Stimulated activated CD8-positive, alpha-beta memory T cell treated with anti-CD3 and anti-CD28 coated beads, Interleukin-2, amount 100 ng/mL, for 1 hour (primary cell): ENCODE measurements at regions not wholly inside any gene's neighbourhood (a gene's known extent, or its start where the extent isn't known, plus 50 kb on each side); places are given as distances from the start of the nearest gene placed in this dataset.
"Not testable (repeated sequence)": the region's sequence is repeated elsewhere in the genome, so short reads cannot be mapped to it uniquely, and the experiment has no call there.

Source experiments
- DNase-seq, 2 donors: peaks; one replicate each; pipeline ENCODE4 v3.0.0-alpha.2; 2020; ENCODE audit warnings: low read depth in 2 of 2

DNA sequence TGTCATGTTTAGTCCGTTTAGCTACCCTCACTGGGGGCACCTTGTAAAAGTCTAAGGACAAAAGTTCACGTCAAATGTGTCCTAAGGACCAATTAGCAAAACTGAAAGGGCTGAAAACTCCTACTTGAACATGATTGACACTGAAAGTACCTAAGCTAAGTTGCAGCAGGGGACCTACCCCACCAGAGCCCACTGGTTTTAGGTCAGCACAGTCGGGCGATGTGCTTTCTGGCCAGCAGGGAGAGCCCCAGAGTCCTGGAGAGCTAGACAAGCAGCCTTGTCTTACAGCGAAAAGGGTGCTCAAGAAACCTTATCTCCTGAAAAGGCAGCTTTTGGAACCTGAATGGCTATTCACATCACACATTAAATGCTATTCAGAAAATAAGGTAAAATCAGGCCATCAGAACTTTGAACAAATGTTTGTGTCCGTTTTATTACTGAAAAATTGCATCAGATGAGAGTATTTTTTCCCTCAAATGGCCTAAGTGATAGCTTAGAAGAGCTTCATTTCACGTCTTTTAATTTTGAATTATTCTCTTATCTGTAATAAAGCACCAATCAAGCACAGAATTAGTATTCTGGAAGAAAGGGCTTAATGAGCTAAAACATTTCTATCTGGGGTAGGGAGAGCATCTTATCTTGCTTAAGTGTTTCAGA lies 52.2 kb upstream of the MKI67 start:
- DNase-seq, result peak in 1 of 2 donors; percentile 9

DNA sequence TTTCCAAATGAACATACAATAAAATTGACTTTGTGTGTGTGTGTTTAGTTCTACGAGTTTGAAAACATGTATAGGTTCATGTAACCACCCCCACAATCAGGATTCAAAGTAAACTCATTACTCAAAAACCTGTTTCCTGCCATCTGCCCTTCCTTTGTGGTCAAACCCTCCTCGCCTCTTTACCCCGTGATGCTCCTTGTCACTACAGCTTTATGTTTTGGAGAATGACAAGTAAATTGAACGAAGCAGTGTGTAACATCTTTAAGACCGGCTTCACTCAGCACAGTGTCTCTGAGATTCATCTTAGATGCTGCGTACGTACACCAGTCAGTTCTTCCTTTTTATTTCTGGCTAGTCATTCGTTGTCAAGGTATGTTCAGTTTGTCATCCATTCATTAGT lies 54.6 kb upstream of the MKI67 start:
- DNase-seq, result peak in 1 of 2 donors; percentile 4

DNA sequence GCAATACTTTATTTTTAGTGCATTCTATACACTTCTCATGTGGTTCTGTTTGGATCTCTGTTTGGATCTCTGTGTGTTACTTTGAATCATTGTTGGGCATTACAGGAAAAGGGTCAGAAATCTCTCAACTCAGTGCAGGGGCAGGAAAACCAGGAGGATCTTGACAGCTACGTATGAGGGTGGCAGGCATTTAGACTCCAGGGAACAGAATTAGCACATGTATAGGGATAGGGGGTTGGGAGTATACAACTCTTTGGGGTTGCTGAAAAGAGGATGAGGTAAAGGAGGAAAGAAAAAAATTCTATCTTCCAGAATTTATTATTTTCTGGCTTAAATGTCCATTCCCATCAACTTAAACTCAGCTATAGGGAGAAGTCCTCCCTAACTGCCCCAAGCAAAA lies 59.4 kb upstream of the MKI67 start:
- DNase-seq, result no peak

DNA sequence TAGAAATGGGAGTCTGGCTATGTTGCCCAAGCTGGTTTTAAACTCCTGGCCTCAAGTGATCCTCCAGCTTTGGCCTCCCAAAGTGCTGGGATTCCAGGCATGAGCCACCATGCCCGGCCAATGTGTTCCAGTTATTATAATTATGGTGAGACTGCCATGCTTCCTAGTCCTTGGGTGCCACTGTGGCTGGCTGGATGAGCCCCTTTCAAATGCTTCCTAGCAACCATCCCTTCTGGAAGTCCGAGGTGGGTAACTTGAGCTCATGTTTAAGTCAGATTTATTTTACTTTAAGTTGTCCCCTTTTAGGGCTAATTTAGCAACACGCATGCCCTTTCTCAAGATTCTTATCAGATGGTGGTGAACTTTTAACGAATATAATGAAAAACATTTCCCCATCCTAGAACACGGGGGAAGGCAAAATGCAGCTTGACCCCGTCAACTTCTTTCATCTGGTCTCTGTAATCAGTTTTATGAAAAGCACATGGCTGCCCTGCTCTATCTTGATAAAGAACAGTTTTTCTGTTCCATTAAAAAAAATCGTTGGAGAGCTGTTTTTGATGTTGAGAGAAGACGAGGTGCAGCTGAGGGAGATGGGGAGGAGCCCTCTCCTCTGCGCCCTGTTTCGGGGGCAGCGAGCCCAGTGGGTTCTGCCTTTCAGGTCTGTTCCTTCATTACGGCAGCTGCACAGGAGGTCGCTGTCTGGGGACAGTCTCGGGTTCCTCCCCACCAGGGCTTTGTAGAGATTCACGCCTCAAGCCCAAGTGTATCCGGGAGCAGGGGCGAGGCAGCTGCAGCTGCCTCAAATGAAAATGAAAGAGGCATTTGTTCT lies 61.0 kb upstream of the MKI67 start:
- no peak for DNase-seq

DNA sequence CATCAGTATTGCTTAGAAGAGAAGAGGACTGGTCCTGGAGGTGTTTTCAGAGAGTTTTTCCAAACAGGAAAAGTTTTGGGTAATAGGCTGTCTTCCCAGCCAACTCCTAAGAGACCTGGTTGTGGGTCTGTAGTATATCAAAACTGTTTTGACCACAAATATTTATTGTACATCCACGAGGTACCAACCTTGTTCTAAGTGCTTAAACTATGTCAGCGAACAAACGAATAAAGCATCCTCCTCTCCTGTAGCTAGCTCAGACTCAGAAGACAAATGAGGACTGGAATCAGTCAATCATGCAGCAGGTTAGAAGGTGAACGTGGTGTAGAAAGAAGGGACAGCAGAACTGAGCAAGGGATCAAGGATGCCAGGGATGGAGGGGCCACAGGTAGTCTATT lies 61.6 kb upstream of the MKI67 start:
- no peak for DNase-seq

DNA sequence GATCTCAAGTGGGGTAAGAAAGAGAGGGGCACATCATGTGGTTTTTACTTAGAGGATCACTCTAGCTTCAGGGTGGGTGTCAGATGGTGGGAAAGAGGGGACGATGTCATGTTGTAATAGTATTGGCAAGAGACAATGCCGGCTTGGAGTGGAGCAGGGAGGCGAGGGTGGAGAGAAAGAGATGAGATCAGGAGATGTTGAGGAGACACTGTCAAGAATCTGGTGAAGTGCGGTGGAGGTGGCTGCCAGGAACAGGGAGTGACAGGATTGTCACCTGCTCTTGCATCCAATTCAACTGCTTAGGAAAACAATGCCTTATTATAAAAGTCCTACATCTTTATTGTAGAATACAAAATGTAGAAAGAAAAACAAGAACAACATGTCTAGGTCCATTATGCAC lies 63.0 kb upstream of the MKI67 start:
- no peak for DNase-seq

DNA sequence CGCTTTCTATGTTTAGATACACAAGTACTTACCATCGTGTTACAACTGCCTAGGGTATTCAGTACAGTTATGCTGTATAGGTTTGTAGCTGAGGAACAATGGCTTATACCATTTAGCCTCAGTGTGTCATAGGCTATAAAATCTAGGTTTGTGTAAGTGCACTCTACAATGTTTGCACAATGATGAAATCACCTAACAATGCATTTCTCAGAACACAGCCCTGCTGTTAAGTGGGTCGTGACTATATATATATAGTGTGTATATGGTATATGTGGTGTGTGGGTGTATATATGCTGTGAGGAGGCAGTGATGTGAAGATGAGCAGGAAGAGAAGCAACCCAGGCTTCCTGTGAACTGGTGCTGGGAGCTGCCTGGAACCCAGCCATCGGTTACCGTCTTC lies 65.6 kb upstream of the MKI67 start:
- no peak for DNase-seq

DNA sequence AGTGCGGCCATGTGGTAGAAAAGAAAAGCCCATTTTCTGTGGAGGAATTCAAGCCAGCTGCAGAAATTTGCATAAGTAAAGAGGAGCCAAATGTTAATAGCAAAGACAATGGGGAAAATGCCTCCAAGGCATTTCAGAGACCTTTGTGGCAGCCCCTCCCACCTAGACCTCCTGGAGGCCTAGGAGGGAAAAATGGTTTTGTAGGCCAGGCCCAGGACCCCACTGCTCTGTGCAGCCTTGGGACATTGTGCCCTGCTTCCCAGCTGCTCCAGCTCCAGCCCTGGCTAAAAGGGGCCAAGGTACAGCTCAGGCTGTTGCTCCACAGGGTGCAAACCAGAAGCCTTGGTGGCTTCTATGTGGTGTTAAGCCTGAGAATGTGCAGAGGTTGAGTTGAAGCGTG lies 75.6 kb upstream of the MKI67 start:
- DNase-seq, result not testable (repeated sequence)

DNA sequence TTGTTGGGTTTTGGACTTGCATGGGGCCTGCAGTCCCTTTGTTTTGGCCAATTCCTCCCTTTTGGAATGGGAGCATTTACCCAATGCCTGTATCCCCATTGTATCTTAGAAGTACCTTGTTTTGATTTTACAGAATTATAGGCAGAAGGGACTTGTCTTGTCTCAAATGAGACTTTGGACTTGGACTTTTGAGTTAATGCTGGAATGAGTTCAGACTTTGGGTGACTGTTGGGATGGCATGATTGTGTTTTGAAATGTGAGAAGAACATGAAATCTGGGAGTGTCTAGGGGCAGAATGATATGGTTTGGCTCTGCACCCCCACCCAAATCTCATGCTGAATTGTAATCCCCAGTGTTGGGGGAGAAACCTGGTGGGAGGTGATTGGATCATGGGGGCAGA lies 76.8 kb upstream of the MKI67 start:
- DNase-seq, result no peak

DNA sequence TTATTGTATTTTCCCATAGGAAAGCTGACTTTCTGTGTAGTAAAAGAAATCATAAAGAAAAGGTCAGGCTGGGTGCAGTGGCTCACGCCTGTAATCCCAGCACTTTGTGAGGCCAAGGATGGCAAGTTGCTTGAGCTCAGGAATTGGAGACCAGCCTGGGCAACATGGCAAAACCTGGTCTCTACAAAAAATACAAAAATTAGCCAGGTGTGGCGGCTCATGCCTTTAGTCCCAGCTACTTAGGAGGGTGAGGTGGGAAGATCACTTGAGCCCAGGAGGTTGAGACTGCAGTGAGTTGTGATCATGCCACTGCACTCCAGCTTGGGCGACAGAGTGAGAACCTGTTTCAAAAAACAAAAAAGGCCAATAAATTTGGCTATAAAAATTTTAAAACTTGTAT lies 79.4 kb upstream of the MKI67 start:
- not testable (repeated sequence) for DNase-seq

DNA sequence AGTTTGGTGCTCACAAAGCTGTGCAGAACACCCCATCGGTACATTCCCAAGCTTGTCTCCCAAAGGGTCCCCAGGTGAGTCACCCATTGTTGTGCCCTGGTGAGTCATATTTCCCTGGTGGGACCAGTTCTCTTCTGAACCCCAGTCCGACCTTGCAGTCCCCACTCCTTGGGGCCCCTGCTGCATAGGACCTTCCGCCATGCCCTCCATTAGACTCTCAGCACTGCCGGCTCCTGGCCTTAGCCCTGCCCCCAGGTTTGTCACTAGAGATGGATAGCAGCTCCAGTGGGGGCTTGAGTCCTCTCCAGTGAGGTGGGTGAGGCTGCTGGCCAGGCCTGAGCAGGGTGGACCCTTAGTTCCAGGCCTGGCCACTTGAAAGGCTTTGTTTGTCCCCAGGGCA lies 80.5 kb upstream of the MKI67 start:
- no peak for DNase-seq

DNA sequence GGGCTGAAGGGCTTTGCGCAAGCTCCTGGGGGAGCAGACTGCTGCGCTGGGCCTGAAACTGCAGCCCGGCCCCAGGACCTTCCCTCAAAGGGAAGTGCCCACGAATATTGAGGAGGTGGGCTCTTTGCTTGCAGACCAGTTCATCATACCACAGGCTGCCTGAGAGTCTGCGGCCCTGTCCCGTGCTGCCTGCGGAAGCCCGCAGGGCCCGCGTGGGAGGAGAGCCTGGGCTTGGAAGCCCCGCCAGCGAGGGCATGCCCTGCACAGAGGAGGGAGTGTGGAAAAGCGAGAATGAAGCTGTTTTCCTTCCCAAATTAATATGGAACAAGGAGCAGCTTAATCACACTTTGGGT lies 83.6 kb upstream of the MKI67 start:
- DNase-seq, result no peak

DNA sequence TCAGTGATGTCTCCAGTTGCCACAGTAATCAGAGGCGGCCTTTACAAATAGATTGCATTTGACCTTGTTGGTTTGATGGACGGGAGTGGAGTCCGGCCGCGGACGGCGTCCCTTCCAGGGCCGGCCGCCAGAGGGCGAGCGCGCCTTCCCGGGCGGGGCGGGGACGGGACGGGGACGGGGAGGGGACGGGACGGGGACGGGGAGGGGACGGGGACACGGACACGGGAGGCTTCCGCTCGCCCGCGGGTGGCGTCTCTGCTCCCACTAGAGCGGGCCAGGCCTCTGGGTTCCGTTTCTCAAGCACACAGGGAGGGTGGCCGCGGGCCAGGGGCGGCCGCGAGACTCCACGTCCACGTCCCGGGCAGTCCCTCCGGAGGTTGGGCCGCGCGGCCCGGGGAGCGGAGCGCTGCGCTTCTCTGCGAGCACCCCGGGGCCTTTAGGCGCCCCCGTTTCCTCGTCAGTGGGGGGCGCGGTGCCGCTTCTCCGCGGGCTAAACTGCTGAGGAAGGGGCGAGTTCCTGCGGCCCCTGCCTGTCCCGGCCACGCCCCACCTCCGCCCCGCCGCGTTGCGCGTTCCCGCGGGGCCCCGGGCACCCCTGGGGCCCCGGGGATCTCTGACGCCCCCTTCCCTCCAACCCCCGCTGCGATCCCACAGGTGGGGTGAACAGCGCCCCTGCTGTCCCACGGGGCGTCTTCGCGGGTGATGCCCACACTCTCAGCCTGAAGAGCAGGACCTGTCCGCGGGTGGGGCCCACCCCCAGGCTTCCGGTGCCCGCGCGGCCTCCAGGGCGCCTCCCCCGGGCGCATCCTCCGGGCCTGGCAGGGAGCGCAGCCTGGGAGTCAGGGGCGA lies 84.2 kb upstream of the MKI67 start:
- peak; percentile 53 to 63 for DNase-seq

DNA sequence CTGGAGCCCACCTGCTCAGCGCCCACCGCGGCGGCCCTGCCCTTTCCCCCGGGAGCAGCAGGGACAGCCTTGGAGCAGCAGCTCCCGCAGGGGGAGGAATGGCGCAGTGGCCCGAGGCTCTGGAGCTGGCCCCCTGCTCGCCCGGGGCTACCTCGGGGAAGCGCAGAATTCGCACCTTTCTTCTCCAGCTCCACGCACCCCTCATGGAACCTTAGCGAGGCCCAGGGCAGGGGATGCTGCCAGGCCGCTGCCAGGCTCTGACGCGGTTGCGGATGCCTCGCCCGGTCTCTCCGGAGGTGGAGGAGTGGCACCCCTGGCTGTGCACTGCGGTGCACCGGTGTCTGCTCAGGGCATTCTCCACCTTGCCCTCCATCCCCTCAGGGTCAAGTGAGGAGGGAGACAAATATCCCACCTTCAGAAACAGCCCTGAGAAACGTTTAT lies 84.9 kb upstream of the MKI67 start:
- DNase-seq, result no peak

DNA sequence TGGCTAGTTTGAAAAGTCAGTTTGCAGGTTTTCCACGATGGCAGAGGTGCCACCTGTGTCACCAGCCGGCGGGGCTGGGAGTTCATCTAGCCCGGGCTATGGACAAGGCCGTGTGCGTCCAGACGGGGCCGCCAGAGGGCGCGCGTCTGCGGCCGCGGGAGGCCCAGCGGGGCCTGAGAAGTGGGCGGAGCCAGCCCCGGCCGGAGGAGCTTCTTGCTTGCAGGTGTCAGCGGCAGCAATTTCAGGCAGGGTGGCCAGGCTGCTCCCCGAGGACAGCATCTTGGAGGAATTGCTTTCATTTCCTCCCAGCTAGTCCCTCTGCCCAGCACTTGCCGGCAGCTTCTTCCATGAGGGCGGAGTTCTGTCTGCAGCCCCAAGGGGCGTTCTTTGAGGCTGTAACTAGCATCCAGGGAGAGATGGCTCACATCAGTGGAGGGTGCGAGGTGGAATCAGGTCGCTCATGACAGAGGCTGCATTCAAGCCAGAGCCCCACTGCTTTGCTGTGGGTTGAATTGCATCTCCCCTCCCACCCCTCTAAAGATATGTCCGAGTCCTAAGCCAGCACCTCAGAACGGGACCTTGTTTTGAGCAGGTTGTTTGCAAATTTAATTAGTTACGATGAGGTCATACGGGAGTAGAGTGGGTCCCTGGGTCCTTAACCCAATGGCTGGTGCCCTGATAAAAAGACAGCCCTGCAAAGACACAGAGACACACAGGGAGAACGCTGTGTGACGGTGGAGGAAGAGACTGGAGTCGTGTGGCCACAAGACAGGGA lies 85.9 kb upstream of the MKI67 start:
- peak; percentile 65 to 70 for DNase-seq

DNA sequence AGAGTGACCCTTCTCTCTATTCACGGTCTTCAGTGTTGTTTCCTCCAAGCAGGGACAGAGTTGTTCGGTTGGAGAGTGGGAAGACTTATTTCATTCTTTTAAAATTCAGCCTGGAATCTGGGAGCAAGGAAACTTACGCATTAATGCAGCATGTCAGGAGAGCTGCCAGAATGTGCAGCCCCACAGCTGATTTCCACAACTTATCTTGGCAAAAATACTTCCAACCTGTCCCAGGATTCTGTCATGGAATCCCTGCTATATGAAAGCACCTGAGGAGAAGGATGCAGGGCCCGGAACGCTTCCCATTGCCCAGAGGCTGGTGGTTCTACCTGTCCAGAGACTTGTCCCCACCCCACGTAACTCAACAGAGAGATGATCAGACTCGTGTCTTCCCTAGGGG lies 86.9 kb upstream of the MKI67 start:
- no peak for DNase-seq

DNA sequence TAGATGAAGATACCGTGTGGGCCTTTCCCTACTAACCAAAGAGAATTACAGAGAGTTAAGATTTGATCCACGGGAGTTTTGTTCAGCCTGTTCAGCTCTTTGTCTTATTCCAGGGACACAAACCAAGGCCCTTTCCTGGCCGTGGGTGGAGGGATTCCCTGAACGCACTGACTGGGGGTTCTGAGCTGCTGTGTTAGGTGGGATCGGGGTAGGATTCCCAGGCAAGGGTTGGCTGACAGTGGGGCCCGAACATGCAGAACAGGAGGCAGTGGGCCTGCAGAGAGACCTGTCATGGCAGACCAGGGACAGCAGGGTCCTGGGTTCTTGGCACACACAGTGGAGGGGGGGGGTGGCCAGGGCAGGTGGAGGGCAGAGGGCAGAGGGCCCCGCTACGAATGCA lies 89.5 kb upstream of the MKI67 start:
- no peak for DNase-seq

DNA sequence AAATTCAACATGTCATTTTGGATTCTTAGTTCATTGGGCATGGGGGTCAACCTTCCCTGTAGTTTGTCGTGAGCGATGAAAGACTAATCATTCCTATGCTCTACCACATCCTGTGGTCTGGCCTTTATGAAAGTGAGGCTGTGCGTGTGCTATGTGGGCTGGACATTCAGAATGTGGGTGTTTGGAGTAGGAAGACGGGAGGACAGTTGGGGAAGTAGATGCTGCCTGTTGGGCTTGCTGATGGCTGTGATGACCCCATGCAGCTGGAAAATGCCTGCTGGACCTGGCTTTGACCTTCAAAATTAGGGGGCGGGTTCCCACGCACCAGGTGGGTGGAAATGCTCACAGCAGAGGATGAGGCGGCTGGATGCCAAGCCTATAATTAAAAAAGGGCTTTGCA lies 90.9 kb upstream of the MKI67 start:
- DNase-seq, result no peak

DNA sequence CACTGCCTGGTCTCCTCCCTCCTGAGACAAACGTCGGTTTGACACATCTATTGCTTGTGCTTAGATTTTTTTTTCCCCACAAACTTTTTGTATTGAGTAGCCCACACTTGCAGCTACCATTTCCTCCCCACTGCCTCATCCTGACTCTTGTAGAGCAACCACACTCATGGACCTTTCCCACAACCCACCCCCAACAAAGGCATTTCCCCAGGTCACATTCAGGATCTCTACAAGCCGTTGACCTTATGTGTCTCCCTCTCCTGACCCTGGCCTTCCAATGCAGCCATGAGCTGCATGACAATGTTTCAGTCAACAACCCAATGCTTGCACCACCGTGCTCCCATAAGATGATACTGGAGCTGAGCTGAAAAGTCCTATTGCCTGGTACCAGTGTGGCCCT lies 91.9 kb upstream of the MKI67 start:
- no peak for DNase-seq

DNA sequence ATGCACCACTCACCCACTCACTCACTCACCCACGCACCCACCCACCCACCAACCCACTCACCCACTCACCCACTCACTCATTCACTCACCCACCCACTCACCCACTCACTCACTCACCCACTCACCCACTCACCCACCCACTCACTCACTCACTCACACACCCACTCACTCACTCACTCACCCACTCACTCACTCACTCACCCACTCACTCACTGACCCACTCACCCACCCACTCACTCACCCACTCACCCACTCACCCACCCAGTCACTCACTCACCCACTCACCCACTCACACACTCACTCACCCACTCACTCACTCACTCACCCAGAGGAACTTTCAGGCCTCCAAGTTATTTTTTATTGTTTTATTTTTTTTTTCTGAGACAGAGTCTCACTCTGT lies 93.1 kb upstream of the MKI67 start:
- no peak for DNase-seq

DNA sequence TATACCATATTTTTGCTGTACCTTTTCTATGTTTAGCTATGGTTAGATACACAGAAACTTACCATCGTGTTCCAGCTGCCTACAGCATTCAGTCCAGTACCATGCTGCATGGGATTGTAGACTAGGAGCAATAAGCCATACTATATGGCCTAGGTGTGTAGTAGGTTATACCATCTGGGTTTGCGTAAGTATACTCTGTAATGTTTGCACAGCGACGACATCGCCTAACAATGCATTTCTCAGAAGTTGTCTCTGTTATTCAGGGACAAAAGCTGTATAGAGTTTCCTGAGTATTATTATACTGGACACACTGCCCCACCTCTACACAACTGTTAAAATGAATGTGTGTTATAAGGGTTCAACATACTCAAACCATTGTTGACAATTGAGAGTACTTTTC lies 93.8 kb upstream of the MKI67 start:
- no peak for DNase-seq

DNA sequence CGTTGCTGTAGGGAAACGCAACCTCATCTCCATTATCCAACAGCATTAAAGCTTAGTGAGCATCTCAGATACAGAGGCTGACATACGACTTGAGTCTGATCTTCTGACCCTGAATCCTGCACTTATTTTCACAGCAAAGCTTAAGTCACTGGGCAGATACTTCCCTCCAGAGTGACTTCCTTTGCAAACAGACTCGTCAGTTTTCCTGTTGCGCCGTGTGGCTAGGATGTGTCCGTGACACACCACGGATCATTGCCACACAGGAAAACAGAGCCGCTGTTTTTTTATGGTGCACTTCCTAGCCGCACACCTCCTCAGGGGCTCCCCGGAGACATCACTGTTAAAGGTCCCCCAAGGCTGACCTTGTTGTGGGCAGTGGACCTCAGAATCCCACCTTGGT lies 94.9 kb upstream of the MKI67 start:
- DNase-seq, result no peak
